ENCODE measurements at regions not wholly inside any gene's neighbourhood (a gene's known extent, or its start where the extent isn't known, plus 50 kb on each side); places are given as distances from the start of the nearest gene placed in this dataset.

GRCh38 chr10:62617652-62618051 lies 186.9 kb upstream of the ADO start:
- Histone ChIP-seq H3K4me3 (ENCODE audit: low read depth, low read length) (no peak overlapping the region), H3K4me1 (ENCODE audit: control insufficient read depth, insufficient read depth, low read length) (no peaks in the 10 kb centered on the region), H3K9me3 (ENCODE audit: control insufficient read depth, insufficient read depth, low read depth, low read length) (no peaks in the 10 kb centered on the region), H3K36me3 (ENCODE audit: control insufficient read depth in 2 of 2, insufficient read depth in 1 of 2, low read length in 2 of 2) (no peaks in the 10 kb centered on the region), H3K27ac (ENCODE audit: extremely low read depth, low read depth, low read length) (no peak overlapping the region)
- POLR2A ChIA-PET = no interaction called here
- CTCF ChIA-PET = no interaction called here
- TF ChIP-seq AEBP2 (tag by site-specific recombination; IDR thresholded peaks at IDR 0.05; ENCODE audit: borderline replicate concordance) = no peak
- TF ChIP-seq ZEB2 (tag by site-specific recombination; IDR thresholded peaks at IDR 0.05) = no peak
- no peak for TF ChIP-seq ZNF155 (tag by site-specific recombination; IDR thresholded peaks at IDR 0.05)

GRCh38 chr10:62618054-62618453 lies 186.5 kb upstream of the ADO start:
- Histone ChIP-seq H3K9me3 (ENCODE audit: control insufficient read depth, insufficient read depth, low read depth, low read length) (no peaks in the 10 kb centered on the region), H3K4me3 (ENCODE audit: low read depth, low read length) (no peak overlapping the region), H3K4me1 (ENCODE audit: control insufficient read depth, insufficient read depth, low read length) (no peaks in the 10 kb centered on the region), H3K27ac (ENCODE audit: extremely low read depth, low read depth, low read length) (no peak overlapping the region), H3K36me3 (ENCODE audit: control insufficient read depth in 2 of 2, insufficient read depth in 1 of 2, low read length in 2 of 2) (no peaks in the 10 kb centered on the region)
- CTCF ChIA-PET = interaction anchor here (0.9 kb wide), 1 partner anchor 345 kb away, joined by 3 read pairs; no protein-coding TSS in a partner anchor
- POLR2A ChIA-PET = no interaction called here
- TF ChIP-seq KLF8 (tag by site-specific recombination; IDR thresholded peaks at IDR 0.05) = no peak
- TF ChIP-seq PRDM6 (tag by site-specific recombination; IDR thresholded peaks at IDR 0.05) = no peak
- no peak for TF ChIP-seq HOXD13 (CRISPR knock-in tag; IDR thresholded peaks at IDR 0.05; ENCODE audit: borderline replicate concordance)
- TF ChIP-seq ZNF785 (tag by site-specific recombination; IDR thresholded peaks at IDR 0.05) = no peak
- no peak for TF ChIP-seq ZNF639 (tag by site-specific recombination; IDR thresholded peaks at IDR 0.05)
- TF ChIP-seq ZNF2 (tag by site-specific recombination; IDR thresholded peaks at IDR 0.05) = no peak
- TF ChIP-seq ZEB2 (tag by site-specific recombination; IDR thresholded peaks at IDR 0.05) = no peak
- no peak for TF ChIP-seq ZNF433 (tag by site-specific recombination; IDR thresholded peaks at IDR 0.05; ENCODE audit: low read depth)
- no peak for TF ChIP-seq ZNF677 (tag by site-specific recombination; IDR thresholded peaks at IDR 0.05)
- TF ChIP-seq ZNF132 (tag by site-specific recombination; IDR thresholded peaks at IDR 0.05; ENCODE audit: borderline replicate concordance) = no peak
- TF ChIP-seq ZNF558 (tag by site-specific recombination; IDR thresholded peaks at IDR 0.05) = no peak

GRCh38 chr10:62618576-62619412 lies 185.7 kb upstream of the ADO start:
- H3K9me3 ChIP-seq (ENCODE audit: control insufficient read depth, insufficient read depth, low read depth, low read length) = no peaks in the 10 kb centered on the region
- H3K27ac ChIP-seq (ENCODE audit: extremely low read depth, low read depth, low read length) = no peak overlapping the region
- POLR2A ChIA-PET = interaction anchor here (0.5 kb wide), 1 partner anchor 199 kb away, joined by 3 read pairs; no protein-coding TSS in a partner anchor
- no peak overlapping the region for H3K4me3 ChIP-seq (ENCODE audit: low read depth, low read length)
- no peaks in the 10 kb centered on the region for H3K36me3 ChIP-seq (ENCODE audit: control insufficient read depth in 2 of 2, insufficient read depth in 1 of 2, low read length in 2 of 2)
- H3K4me1 ChIP-seq (ENCODE audit: control insufficient read depth, insufficient read depth, low read length) = no peaks in the 10 kb centered on the region
- CTCF ChIA-PET = interaction anchor here (0.5 to 1.8 kb wide), 3 partner anchors 8 to 345 kb away, joined by 3 to 13 read pairs (median 3); no protein-coding TSS in a partner anchor
- TF ChIP-seq ZFP69B (tag by site-specific recombination; IDR thresholded peaks at IDR 0.05) (no peak), ZNF280D (tag by site-specific recombination; IDR thresholded peaks at IDR 0.05) (no peak), ZNF37A (tag by site-specific recombination; IDR thresholded peaks at IDR 0.05) (no peak), TRIM28 (IDR thresholded peaks at IDR 0.05; ENCODE audit: borderline replicate concordance, low read length) (no peak), ZNF529 (tag by site-specific recombination; IDR thresholded peaks at IDR 0.05; ENCODE audit: insufficient replicate concordance) (no peak), ZNF785 (tag by site-specific recombination; IDR thresholded peaks at IDR 0.05) (no peak), KLF17 (tag by site-specific recombination; IDR thresholded peaks at IDR 0.05) (no peak), ZNF513 (tag by site-specific recombination; IDR thresholded peaks at IDR 0.05) (no peak)
